Vagina (tissue), 2 donors: ENCODE measurements at regions not wholly inside any gene's neighbourhood (a gene's known extent, or its start where the extent isn't known, plus 50 kb on each side); places are given as distances from the start of the nearest gene placed in this dataset.

Experiments
- CTCF ChIP-seq, 3 experiments: fragments of 450-650 bp in 2 of 3; fragments of 200-600 bp in 1 of 3; sonication (generic) in 1 of 3; IDR thresholded peaks; one replicate each; pipeline ENCODE4 v1.5.1; 2017 to 2019; ENCODE audit warnings: antibody characterized with exemption in 3 of 3, mild to moderate bottlenecking in 2 of 3, moderate library complexity in 2 of 3
- POLR2A ChIP-seq, 2 donors: fragments of 450-650 bp; IDR thresholded peaks; one replicate each; pipeline ENCODE4 v1.6.1; 2017; ENCODE audit warnings: antibody characterized with exemption in 2 of 2, mild to moderate bottlenecking in 2 of 2, moderate library complexity in 2 of 2
- POLR2AphosphoS5 ChIP-seq, 2 donors: sonication (generic); formaldehyde crosslinking; IDR thresholded peaks; one replicate each; pipeline ENCODE4 v1.9.0; 2017; ENCODE audit warnings: antibody characterized with exemption in 2 of 2, mild to moderate bottlenecking in 2 of 2, low read depth in 1 of 2; ENCODE audit not compliant: insufficient read depth in 1 of 2

DNA sequence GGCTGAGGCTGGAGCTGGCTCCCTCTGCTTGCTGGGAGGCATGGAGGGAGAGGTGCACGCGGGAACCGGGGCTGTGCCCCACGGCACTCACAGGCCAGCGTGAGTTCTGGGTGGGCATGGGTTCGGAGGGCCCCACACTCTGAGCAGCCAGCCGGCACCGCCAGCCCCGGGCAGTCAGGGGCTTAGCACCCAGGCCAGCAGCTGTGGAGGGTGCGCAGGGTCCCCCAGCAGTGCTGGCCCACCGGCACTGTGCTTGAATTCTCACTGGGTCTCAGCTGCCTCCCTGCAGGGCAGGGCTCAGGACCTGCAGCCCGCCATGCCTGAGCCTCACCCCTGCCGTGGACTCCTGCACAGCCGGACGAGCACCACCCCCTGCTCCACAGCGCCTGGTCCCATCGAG, 164.9 kb upstream of the PLD5 start:
- TF ChIP-seq CTCF (IDR thresholded peaks at IDR 0.05) (no peak), POLR2A (IDR thresholded peaks at IDR 0.05) (no peak), POLR2AphosphoS5 (IDR thresholded peaks at IDR 0.05; ENCODE audit: insufficient read depth in 1 of 2, low read depth in 1 of 2) (no peak)
